Neural progenitor cell (in vitro differentiated cells): ENCODE measurements at regions not wholly inside any gene's neighbourhood (a gene's known extent, or its start where the extent isn't known, plus 50 kb on each side); places are given as distances from the start of the nearest gene placed in this dataset.

ENCODE experiments used
- DNase-seq: peaks from one replicate; pipeline ENCODE4 v3.0.0-alpha.2; 2016; ENCODE audit warnings: low spot score
- H2AFZ ChIP-seq: fragments of 200-600 bp; sonication (generic); replicated peaks from 2 replicates; pipeline ENCODE4 v1.6.1; 2016; ENCODE audit warnings: antibody characterized with exemption
- H3F3A ChIP-seq: fragments of 200-600 bp; sonication (generic); 2 replicates; pipeline ENCODE4 v1.6.1; 2016; ENCODE audit warnings: antibody characterized with exemption, low read depth
- H3K27ac ChIP-seq: fragments of 200-600 bp; sonication (generic); 2 replicates; pipeline ENCODE4 v1.5.1; 2016; ENCODE audit warnings: mild to moderate bottlenecking
- H3K27me3 ChIP-seq: fragments of 200-600 bp; sonication (generic); 2 replicates; pipeline ENCODE4 v1.6.1; 2016; ENCODE audit warnings: mild to moderate bottlenecking, moderate library complexity
- H3K36me3 ChIP-seq: fragments of 200-600 bp; sonication (generic); 2 replicates; pipeline ENCODE4 v1.5.1; 2016
- H3K4me1 ChIP-seq: fragments of 200-600 bp; sonication (generic); 2 replicates; pipeline ENCODE4 v1.6.1; 2016; ENCODE audit warnings: mixed run types
- H3K4me2 ChIP-seq: fragments of 200-600 bp; sonication (generic); 2 replicates; pipeline ENCODE4 v1.6.1; 2016
- H3K4me3 ChIP-seq: fragments of 200-600 bp; sonication (generic); 2 replicates; pipeline ENCODE4 v1.5.1; 2016
- H3K79me2 ChIP-seq: fragments of 200-600 bp; sonication (generic); 2 replicates; pipeline ENCODE4 v1.6.1; 2016; ENCODE audit warnings: low read depth
- H3K9ac ChIP-seq: fragments of 200-600 bp; sonication (generic); 2 replicates; pipeline ENCODE4 v1.6.1; 2016
- H3K9me3 ChIP-seq: fragments of 200-600 bp; sonication (generic); 2 replicates; pipeline ENCODE4 v1.5.1; 2016; ENCODE audit warnings: low read depth
- H4K20me1 ChIP-seq: fragments of 200-600 bp; sonication (generic); 2 replicates; pipeline ENCODE4 v1.6.1; 2016; ENCODE audit warnings: low read depth
- H3K27ac Mint-ChIP-seq: 3 replicates; pipeline ENCODE4 v1.8.0; 2021; ENCODE audit warnings: mixed read lengths
- H3K27me3 Mint-ChIP-seq: 2 replicates; pipeline ENCODE4 v1.8.0; 2022; ENCODE audit warnings: low read depth, mild to moderate bottlenecking, inconsistent platforms, moderate library complexity, mixed read lengths; ENCODE audit not compliant: insufficient read depth
- H3K36me3 Mint-ChIP-seq: 3 replicates; pipeline ENCODE4 v1.8.0; 2021; ENCODE audit warnings: mixed read lengths
- H3K4me1 Mint-ChIP-seq: 3 replicates; pipeline ENCODE4 v1.8.0; 2021; ENCODE audit warnings: mixed read lengths
- H3K4me3 Mint-ChIP-seq: 3 replicates; pipeline ENCODE4 v1.8.0; 2021; ENCODE audit warnings: mild to moderate bottlenecking, moderate library complexity, mixed read lengths
- H3K9me3 Mint-ChIP-seq: 3 replicates; pipeline ENCODE4 v1.8.0; 2020; ENCODE audit warnings: mixed read lengths
- CTCF ChIP-seq: fragments of 200-600 bp; sonication (generic); IDR thresholded peaks from 2 replicates; pipeline ENCODE4 v1.5.1; 2017; ENCODE audit warnings: antibody characterized with exemption, mild to moderate bottlenecking
- EZH2 ChIP-seq: fragments of 200-600 bp; sonication (generic); IDR thresholded peaks from 2 replicates; pipeline ENCODE4 v1.6.1; 2017; ENCODE audit warnings: antibody characterized with exemption, mild to moderate bottlenecking, moderate library complexity
- EZH2phosphoT487 ChIP-seq: fragments of 200-600 bp; sonication (generic); IDR thresholded peaks from 2 replicates; pipeline ENCODE4 v1.6.1; 2017; ENCODE audit warnings: antibody characterized with exemption

GRCh38 chr4:23337292-23337691 is 552.6 kb downstream of the PPARGC1A start:
- no peaks in the 10 kb centered on the region for H3K27me3 ChIP-seq
- H3K4me1 Mint-ChIP-seq = peaks cover 18% of the 10 kb centered on the region
- H2AFZ ChIP-seq = no peak overlapping the region
- H3K4me2 ChIP-seq = no peak overlapping the region
- TF ChIP-seq CTCF (peak; percentile 45), EZH2phosphoT487 (no peak)
- no peaks in the 10 kb centered on the region for H3K79me2 ChIP-seq
- H3K27ac ChIP-seq = no peak overlapping the region
- H3F3A ChIP-seq = no peaks in the 10 kb centered on the region
- no peak overlapping the region for H3K27ac Mint-ChIP-seq
- H4K20me1 ChIP-seq = no peaks in the 10 kb centered on the region
- no peak overlapping the region for H3K4me3 Mint-ChIP-seq
- peaks cover 2% of the 10 kb centered on the region for H3K27me3 Mint-ChIP-seq
- H3K9ac ChIP-seq = no peak overlapping the region
- H3K36me3 ChIP-seq = no peaks in the 10 kb centered on the region
- peaks cover 7% of the 10 kb centered on the region for H3K9me3 Mint-ChIP-seq
- DNase-seq = peak; percentile 22
- H3K9me3 ChIP-seq = no peaks in the 10 kb centered on the region
- no peaks in the 10 kb centered on the region for H3K36me3 Mint-ChIP-seq
- H3K4me3 ChIP-seq = no peak overlapping the region
- peaks cover 15% of the 10 kb centered on the region for H3K4me1 ChIP-seq

GRCh38 chr4:23333946-23334878 is 555.6 kb downstream of the PPARGC1A start:
- no peak overlapping the region for H3K4me3 ChIP-seq
- H3K9ac ChIP-seq = no peak overlapping the region

GRCh38 chr4:23333556-23333945 is 556.3 kb downstream of the PPARGC1A start:
- H3K27me3 Mint-ChIP-seq = peaks cover 6% of the 10 kb centered on the region
- no peak overlapping the region for H3K27ac Mint-ChIP-seq
- Histone ChIP-seq H3K4me2 (no peak overlapping the region), H3K27me3 (no peaks in the 10 kb centered on the region), H3K9ac (no peak overlapping the region), H3K4me1 (peaks cover 15% of the 10 kb centered on the region), H3K27ac (no peak overlapping the region), H4K20me1 (no peaks in the 10 kb centered on the region), H3K36me3 (no peaks in the 10 kb centered on the region), H3K79me2 (no peaks in the 10 kb centered on the region), H2AFZ (no peak overlapping the region), H3F3A (no peaks in the 10 kb centered on the region), H3K4me3 (no peak overlapping the region), H3K9me3 (no peaks in the 10 kb centered on the region)
- no peak for TF ChIP-seq EZH2
- no peak for TF ChIP-seq CTCF
- TF ChIP-seq EZH2phosphoT487 = no peak
- peaks cover 4% of the 10 kb centered on the region for H3K9me3 Mint-ChIP-seq
- H3K36me3 Mint-ChIP-seq = no peaks in the 10 kb centered on the region
- no peak for DNase-seq
- H3K4me1 Mint-ChIP-seq = peaks cover 25% of the 10 kb centered on the region
- H3K4me3 Mint-ChIP-seq = no peak overlapping the region

More at GRCh38 chr4:23333946-23334878, 555.6 kb downstream of the PPARGC1A start:
- Histone ChIP-seq H3F3A (no peaks in the 10 kb centered on the region), H3K27ac (no peak overlapping the region), H2AFZ (peak overlapping the region; percentile 45), H4K20me1 (no peaks in the 10 kb centered on the region), H3K36me3 (no peaks in the 10 kb centered on the region), H3K9me3 (no peaks in the 10 kb centered on the region), H3K79me2 (no peaks in the 10 kb centered on the region), H3K4me2 (peak overlapping the region; percentile 37), H3K4me1 (peaks cover 15% of the 10 kb centered on the region), H3K27me3 (no peaks in the 10 kb centered on the region)
- Mint-ChIP-seq H3K27me3 (peaks cover 6% of the 10 kb centered on the region), H3K4me3 (no peak overlapping the region), H3K9me3 (peaks cover 7% of the 10 kb centered on the region), H3K27ac (peak overlapping the region; percentile 32), H3K4me1 (peaks cover 25% of the 10 kb centered on the region), H3K36me3 (no peaks in the 10 kb centered on the region)
- no peak for TF ChIP-seq EZH2phosphoT487
- TF ChIP-seq CTCF = peak; percentile 40
- DNase-seq = peak; percentile 54
